GM19463 (cell line): ENCODE measurements at regions not wholly inside any gene's neighbourhood (a gene's known extent, or its start where the extent isn't known, plus 50 kb on each side); places are given as distances from the start of the nearest gene placed in this dataset.

ENCODE experiments used
- ATAC-seq: cut with Tn5 transposase; IDR thresholded peaks from one replicate; pipeline ENCODE4 v1.9.1; 2021; ENCODE audit warnings: mild to moderate bottlenecking, moderate library complexity; ENCODE audit not compliant: unreplicated experiment

GRCh38 chr7:153504288-153505075, 547.7 kb upstream of the DPP6 start:
- ATAC-seq: no peak

DNA sequence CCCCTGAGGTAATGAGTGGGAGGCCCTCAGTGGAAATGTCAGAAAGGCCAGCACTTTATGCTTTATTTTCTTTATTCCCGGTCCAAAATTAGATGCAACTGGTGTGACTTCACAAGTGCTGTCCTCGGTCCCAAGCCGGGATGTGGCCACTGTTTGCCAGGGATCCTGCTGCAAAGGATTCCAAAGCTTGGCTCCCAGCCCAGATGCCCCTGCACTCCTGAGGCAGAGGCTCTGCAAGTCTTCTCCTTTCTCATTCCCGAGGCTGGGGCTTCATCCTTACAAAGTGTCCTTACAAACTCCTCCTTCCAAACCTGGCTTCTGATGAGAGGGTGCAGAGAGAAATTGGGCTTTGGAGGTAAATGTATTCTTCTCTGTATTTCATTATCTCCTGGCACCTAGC, 544.3 kb upstream of the DPP6 start:
- no peak for ATAC-seq

- no peak for ATAC-seq
These were observed 542.4 kb upstream of the DPP6 start for GRCh38 chr7:153509768-153510167.

- no peak for ATAC-seq
These were observed 541.5 kb upstream of the DPP6 start for GRCh38 chr7:153510674-153511073.

GRCh38 chr7:153514032-153514431, 538.2 kb upstream of the DPP6 start:
- no peak for ATAC-seq

DNA sequence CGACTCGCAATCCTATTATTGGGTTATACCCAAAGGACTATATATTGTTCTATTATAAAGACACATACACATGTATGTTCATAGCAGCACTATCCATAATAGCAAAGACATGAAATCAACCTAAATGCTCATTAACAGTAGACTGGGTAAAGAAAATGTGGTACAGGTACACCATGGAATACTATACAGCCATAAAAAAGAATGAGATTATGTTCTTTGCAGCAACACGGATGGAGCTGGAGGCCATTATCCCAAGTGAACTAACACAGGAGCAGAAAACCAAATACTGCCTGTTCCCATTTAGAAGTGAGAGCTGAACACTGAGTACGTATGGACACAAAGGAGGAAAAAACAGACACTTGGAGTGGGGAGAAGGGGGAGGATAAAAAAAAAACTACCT, 536.8 kb upstream of the DPP6 start:
- no peak for ATAC-seq

DNA sequence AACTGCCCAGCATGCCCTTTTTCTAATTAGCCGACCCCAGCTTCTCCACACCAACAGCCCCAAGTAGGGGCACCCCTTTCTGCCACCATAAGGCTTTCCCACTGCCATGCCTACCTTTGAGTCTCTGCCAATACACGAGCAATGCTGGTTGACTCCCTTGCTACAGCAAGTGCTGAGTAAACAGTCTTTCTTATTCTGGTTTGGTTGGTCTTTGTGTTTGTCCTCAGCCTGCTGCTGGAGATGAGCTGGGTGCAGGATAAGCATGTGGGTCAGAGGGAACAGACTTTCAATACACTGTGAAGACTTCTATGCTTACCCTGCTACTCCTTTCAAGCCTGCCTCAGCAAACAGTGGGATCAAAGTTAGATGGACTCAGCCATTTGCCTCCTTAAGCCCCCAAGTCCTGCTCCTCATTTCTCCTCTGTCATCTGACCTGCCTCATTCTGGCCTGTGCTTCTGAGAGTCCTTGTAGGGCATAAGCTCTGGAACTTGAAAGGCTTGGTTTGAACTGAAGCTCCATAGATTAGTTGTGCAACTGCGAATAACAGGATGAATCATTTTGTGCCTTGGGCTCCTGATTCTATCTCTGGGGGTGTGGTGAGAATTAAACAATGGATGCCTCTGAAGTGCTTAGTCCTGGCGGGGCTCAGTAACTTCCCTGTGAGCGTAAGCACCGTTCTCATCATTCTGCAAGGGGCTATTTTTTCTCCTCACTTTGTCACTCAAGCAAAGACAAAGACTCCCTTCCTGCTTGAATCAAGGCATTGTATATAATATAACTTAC, 533.8 kb upstream of the DPP6 start:
- ATAC-seq: no peak

DNA sequence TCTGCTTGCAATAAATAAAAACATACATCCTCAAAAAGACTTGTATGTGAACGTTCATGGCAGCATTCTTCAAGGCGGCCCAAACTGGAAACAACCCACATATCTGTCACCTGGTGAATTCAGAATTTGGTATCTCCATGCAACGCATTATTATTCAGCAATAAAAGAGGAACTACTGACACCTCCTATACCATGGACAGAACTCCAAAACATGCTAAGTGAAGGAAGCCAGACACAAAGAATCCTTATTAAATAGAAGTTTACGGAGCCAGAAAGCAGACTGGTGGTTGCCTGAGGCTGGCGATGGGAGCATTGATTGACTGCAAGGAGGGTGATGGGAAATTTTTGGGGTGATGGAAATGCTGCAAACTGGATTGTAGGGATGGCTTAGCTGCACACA, 530.8 kb upstream of the DPP6 start:
- no peak for ATAC-seq

- no peak for ATAC-seq
These were observed 529.9 kb upstream of the DPP6 start for GRCh38 chr7:153522261-153522660.

DNA sequence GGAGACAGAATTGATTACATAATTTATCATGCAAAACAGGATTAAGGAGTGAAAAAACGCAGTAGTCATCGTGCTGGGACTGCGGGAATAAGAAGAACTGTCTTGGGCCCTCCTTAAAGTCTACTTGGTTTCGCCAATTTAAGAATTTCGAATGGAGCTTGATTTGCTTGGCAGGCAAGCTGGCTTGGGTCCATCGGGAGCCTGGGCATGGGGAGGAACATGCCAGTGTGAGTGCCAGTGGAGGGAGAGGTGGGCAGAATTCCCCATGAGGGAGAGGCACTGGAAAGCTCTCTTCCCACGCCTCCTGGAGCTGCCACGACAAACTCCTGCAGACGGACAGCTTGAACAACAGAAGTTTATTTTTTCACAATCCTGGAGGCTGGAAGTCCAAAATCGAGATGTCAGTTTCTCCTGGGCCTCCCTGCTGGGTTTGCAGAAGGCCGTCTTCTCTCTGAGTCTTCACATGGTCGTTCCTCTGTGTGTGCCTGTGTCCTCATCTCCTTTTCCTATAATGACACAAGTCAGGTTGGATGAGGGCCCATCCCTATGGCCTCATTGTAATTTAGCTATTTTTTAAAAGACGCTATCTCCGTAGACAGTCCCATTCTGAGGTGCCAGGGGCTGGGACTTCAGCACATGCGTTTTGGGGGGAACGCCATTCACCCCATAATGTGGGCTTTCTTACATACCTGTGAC, 528.7 kb upstream of the DPP6 start:
- no peak for ATAC-seq

GRCh38 chr7:153524070-153524601, 528.1 kb upstream of the DPP6 start:
- ATAC-seq: no peak

- no peak for ATAC-seq
These were observed 523.1 kb upstream of the DPP6 start for GRCh38 chr7:153529100-153529499.

DNA sequence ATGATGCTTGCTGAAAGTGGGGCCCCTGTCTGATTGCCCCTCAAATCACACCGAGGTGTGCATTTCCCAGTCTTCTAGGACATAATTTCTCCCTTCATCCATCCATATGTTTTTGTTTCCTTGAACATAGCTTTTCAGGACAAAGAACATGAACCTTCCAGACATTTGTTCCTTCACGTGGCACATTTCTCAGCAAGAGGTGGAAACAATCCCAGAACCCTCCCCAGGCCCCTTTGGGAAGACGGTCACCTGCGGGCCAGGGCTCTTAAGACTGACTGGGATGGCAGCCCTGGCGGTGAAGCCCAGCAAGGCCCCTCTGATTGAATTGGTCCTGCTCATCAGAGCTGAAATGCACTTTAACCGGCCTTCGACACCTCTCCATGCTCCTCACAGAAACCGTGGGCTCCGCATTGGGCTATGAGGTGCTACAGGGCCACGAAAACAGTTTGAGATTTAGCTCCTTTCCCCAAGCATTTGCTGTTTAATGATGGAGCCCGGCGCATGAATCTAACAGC, 522.5 kb upstream of the DPP6 start:
- no peak for ATAC-seq

GRCh38 chr7:153530441-153530840, 521.8 kb upstream of the DPP6 start:
- ATAC-seq: no peak

GRCh38 chr7:153532326-153532725, 519.9 kb upstream of the DPP6 start:
- ATAC-seq: no peak

DNA sequence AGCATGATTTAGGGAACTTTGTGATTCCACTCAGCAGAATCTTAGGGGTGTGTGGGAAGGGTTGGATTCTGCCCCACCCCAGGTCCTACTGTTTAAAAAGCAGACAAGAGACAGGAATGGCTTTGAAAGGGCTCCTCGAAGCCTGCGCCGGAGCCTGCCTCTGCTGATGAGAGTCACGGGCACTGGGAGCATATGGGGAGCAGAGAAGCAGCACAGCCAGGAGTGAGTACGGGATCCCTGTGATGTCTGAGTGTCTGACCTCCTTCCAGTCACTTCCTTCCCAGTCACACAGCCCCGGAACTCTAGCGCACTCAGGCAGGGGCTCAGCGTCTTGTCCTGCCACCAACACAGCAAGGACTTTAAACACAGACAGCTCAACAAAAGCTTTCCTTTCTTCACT, 514.9 kb upstream of the DPP6 start:
- no peak for ATAC-seq

GRCh38 chr7:153541903-153542302, 510.3 kb upstream of the DPP6 start:
- ATAC-seq: no peak

GRCh38 chr7:153543232-153543631, 509.0 kb upstream of the DPP6 start:
- no peak for ATAC-seq

- no peak for ATAC-seq
These were observed 502.0 kb upstream of the DPP6 start for GRCh38 chr7:153550173-153550572.

DNA sequence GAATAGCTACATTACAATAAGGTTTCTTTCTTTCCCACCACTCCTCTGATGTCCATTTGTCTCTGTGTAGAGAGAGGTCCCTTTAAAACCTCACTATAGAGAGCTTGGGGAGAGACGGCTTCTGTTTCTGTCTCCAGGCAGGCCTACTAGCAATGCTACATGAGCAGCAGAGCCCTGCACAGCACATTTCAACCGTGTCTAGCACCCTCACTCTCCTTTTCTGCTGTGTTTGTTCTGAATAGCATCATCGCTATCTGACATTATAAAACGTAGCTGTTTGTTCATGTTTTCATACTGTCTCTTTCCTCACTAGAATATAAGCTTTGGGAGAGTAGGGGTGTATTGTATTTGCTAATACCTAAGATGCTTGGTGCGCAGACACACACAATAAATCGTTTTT, 487.8 kb upstream of the DPP6 start:
- ATAC-seq: no peak

DNA sequence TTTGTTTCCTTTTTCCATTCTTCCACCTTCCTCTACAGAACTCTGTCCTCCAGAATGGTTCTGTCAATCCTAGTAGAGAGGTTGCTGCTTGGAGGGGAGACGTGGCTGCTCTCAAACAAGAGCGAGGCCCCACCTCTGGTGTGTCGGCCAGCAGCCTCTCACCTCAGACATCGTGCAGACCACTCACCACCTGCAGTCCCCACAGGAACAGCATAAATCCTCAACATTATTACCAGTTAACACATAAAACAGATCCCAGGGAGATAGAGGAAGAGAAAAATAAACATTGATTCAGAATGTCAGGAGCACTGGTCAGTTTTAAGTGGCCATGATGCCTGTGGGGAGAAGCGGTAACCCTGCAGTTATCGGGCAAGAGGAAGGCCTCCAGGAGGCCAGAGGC, 485.9 kb upstream of the DPP6 start:
- ATAC-seq: no peak
